Keratinocyte (primary cell): ENCODE measurements at regions not wholly inside any gene's neighbourhood (a gene's known extent, or its start where the extent isn't known, plus 50 kb on each side); places are given as distances from the start of the nearest gene placed in this dataset.

ENCODE experiments used
- DNase-seq: peaks from one replicate; pipeline ENCODE4 v3.0.0-alpha.2; 2011; ENCODE audit warnings: low read depth, missing footprints, low spot score
- FAIRE-seq: peaks from 2 replicates; lab custom pipeline; 2011; peaks lifted over from hg19 to GRCh38; lab: Jason Lieb, UNC
- H2AFZ ChIP-seq: 2 replicates; pipeline ENCODE4 v1.6.0; 2012; ENCODE audit warnings: low read length, control low read depth, inconsistent platforms; ENCODE audit not compliant: control insufficient read depth
- H3K27ac ChIP-seq: 2 replicates; pipeline ENCODE4 v1.5.1; 2011; ENCODE audit warnings: low read length; ENCODE audit not compliant: control insufficient read depth, insufficient read depth
- H3K27me3 ChIP-seq: 3 replicates; pipeline ENCODE4 v1.6.0; 2011; ENCODE audit warnings: low read length; ENCODE audit not compliant: control insufficient read depth, insufficient read depth; ENCODE audit errors: extremely low read depth
- H3K36me3 ChIP-seq, 2 experiments: 2 replicates in 1 of 2; 3 replicates in 1 of 2; pipeline ENCODE4 v1.5.1; 2011; ENCODE audit warnings: low read length in 2 of 2, mild to moderate bottlenecking in 1 of 2; ENCODE audit not compliant: control insufficient read depth in 2 of 2, insufficient read depth in 2 of 2; ENCODE audit errors: extremely low read depth in 1 of 2
- H3K4me1 ChIP-seq: 3 replicates; pipeline ENCODE4 v1.5.1; 2011; ENCODE audit warnings: low read length; ENCODE audit not compliant: control insufficient read depth, insufficient read depth; ENCODE audit errors: extremely low read depth
- H3K4me2 ChIP-seq: 3 replicates; pipeline ENCODE4 v1.6.0; 2011; ENCODE audit warnings: low read depth, low read length; ENCODE audit not compliant: control insufficient read depth, insufficient read depth; ENCODE audit errors: extremely low read depth
- H3K4me3 ChIP-seq, 3 experiments: fragments of 200-600 bp in 1 of 3; sonication (generic) in 1 of 3; 2 replicates in 2 of 3; 3 replicates in 1 of 3; pipeline ENCODE4 v1.5.1; 2011 to 2016; ENCODE audit warnings: low read length in 3 of 3, mild to moderate bottlenecking in 3 of 3, control low read depth in 2 of 3, inconsistent platforms in 1 of 3, low read depth in 1 of 3, mixed read lengths in 1 of 3, mixed run types in 1 of 3, moderate library complexity in 1 of 3; ENCODE audit not compliant: control insufficient read depth in 2 of 3, insufficient read depth in 2 of 3; ENCODE audit errors: extremely low read depth in 1 of 3
- H3K79me2 ChIP-seq: 2 replicates; pipeline ENCODE4 v1.6.0; 2012; ENCODE audit warnings: low read length; ENCODE audit not compliant: control insufficient read depth, insufficient read depth
- H3K9ac ChIP-seq: 3 replicates; pipeline ENCODE4 v1.6.0; 2011; ENCODE audit warnings: low read length; ENCODE audit not compliant: control insufficient read depth, insufficient read depth; ENCODE audit errors: extremely low read depth
- H3K9me1 ChIP-seq: 3 replicates; pipeline ENCODE4 v1.6.0; 2011; ENCODE audit warnings: low read length; ENCODE audit not compliant: control insufficient read depth, insufficient read depth; ENCODE audit errors: extremely low read depth
- H3K9me3 ChIP-seq: 2 replicates; pipeline ENCODE4 v1.5.1; 2012; ENCODE audit warnings: low read depth, low read length; ENCODE audit not compliant: control insufficient read depth
- H4K20me1 ChIP-seq: 3 replicates; pipeline ENCODE4 v1.6.0; 2011; ENCODE audit warnings: low read length; ENCODE audit not compliant: control insufficient read depth, insufficient read depth; ENCODE audit errors: extremely low read depth
- EZH2 ChIP-seq: IDR thresholded peaks from one replicate; pipeline ENCODE4 v1.6.1; 2012; ENCODE audit warnings: inconsistent platforms, mild to moderate bottlenecking, low read length, moderate library complexity
- dilution Hi-C: fragments of 300-500 bp; cut with MboI; formaldehyde crosslinking; loops from one replicate; pipeline ENCODE4 v1.7.0; 2020; ENCODE audit warnings: low sequenced_read_pairs; ENCODE audit not compliant: extremely low pct_ligation_motif_present
- TF ChIP-seq, protein P1 (sequence below), 3 experiments: IDR thresholded peaks in 1 of 3; conservative IDR thresholded peaks in 1 of 3; optimal IDR thresholded peaks in 1 of 3; 2 replicates in 2 of 3; 3 replicates in 1 of 3; pipeline versions ENCODE3 to v1.5.1; 2011; ENCODE audit warnings: low read length in 3 of 3, mild to moderate bottlenecking in 3 of 3, moderate library complexity in 2 of 3, control low read depth in 1 of 3, inconsistent platforms in 1 of 3; ENCODE audit not compliant: insufficient read depth in 2 of 3; ENCODE audit errors: extremely low read depth in 1 of 3

DNA sequence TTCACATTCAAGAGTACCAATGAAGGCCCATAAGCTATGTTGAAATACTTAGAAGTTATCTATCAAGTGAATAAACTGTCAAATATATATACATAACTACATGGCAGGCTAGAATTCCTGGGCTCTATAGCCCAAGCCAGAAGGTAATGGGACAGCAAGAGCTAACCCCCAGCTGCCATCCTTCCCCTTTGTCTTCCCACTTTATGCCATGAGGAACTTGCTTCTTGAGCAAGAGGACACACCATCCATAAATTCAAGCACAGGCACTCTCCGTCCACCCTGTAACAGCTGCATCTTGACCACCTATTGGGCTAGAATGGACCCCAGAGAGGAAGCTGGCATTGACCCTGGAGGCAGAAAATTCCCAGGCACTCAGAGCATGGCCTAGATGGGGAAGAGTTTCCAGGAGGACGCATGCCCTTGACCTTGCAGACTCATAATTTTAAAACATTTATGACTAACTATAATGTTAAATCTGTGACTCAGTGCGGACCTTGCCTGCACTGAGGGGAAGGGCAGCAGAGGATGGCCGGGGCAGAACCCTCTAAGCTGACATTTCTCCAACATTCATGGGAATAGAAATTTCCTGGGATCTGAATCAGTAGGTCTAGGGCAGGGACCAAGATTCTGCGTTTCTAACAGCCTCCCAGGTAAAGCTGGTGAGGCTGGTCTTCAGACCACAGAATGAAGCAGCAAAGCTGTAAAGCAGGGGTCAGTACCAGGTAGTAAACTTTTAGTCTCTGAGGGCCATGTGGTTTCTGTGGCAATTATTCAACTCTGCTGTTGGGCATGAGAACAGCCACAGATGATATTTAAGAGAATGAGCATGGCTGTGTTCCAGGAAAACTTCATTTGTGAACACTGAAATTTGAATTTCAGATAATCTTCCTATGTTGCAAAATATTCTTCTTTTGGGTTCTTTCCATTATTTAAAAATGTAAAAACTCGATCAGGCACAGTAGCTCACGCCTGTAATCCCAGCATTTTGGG, 71.4 kb upstream of the CLDN10 start:
- Histone ChIP-seq H4K20me1 (no peaks in the 10 kb centered on the region), H3K9me1 (no peaks in the 10 kb centered on the region), H2AFZ (no peak overlapping the region), H3K36me3 (no peaks in the 10 kb centered on the region), H3K4me2 (no peak overlapping the region), H3K9ac (no peak overlapping the region), H3K27me3 (peaks cover 5% of the 10 kb centered on the region), H3K79me2 (no peaks in the 10 kb centered on the region), H3K4me1 (peaks cover 15% of the 10 kb centered on the region), H3K9me3 (no peaks in the 10 kb centered on the region), H3K4me3 (no peak overlapping the region), H3K27ac (no peak overlapping the region)
- dilution Hi-C loops: no loop called here
- no peak for TF ChIP-seq EZH2
- TF ChIP-seq, protein P1, sequence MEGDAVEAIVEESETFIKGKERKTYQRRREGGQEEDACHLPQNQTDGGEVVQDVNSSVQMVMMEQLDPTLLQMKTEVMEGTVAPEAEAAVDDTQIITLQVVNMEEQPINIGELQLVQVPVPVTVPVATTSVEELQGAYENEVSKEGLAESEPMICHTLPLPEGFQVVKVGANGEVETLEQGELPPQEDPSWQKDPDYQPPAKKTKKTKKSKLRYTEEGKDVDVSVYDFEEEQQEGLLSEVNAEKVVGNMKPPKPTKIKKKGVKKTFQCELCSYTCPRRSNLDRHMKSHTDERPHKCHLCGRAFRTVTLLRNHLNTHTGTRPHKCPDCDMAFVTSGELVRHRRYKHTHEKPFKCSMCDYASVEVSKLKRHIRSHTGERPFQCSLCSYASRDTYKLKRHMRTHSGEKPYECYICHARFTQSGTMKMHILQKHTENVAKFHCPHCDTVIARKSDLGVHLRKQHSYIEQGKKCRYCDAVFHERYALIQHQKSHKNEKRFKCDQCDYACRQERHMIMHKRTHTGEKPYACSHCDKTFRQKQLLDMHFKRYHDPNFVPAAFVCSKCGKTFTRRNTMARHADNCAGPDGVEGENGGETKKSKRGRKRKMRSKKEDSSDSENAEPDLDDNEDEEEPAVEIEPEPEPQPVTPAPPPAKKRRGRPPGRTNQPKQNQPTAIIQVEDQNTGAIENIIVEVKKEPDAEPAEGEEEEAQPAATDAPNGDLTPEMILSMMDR (optimal IDR thresholded peaks at IDR 0.05 in 1 of 3, IDR thresholded peaks at IDR 0.05 in 1 of 3, conservative IDR thresholded peaks at IDR 0.05 in 1 of 3; ENCODE audit: extremely low read depth in 1 of 3, insufficient read depth in 2 of 3, low read length in 3 of 3): no peak
- FAIRE-seq (no peak), DNase-seq (no peak)

- DNase-seq: no peak
- Histone ChIP-seq H4K20me1 (no peaks in the 10 kb centered on the region), H2AFZ (no peak overlapping the region), H3K79me2 (no peaks in the 10 kb centered on the region), H3K36me3 (no peaks in the 10 kb centered on the region), H3K27me3 (no peaks in the 10 kb centered on the region), H3K9me3 (no peaks in the 10 kb centered on the region), H3K27ac (no peak overlapping the region), H3K9ac (no peak overlapping the region), H3K4me2 (no peak overlapping the region), H3K4me1 (peaks cover 13% of the 10 kb centered on the region), H3K9me1 (no peaks in the 10 kb centered on the region), H3K4me3 (no peak overlapping the region)
- FAIRE-seq: no peak
- TF ChIP-seq, protein P1 (optimal IDR thresholded peaks at IDR 0.05 in 1 of 3, IDR thresholded peaks at IDR 0.05 in 1 of 3, conservative IDR thresholded peaks at IDR 0.05 in 1 of 3; ENCODE audit: extremely low read depth in 1 of 3, insufficient read depth in 2 of 3, low read length in 3 of 3): no peak
- no peak for TF ChIP-seq EZH2
- dilution Hi-C loops: no loop called here
These were observed 68.5 kb upstream of the CLDN10 start for GRCh38 chr13:95484052-95484451.
